GM23338 (cell line): ENCODE measurements at regions not wholly inside any gene's neighbourhood (a gene's known extent, or its start where the extent isn't known, plus 50 kb on each side); places are given as distances from the start of the nearest gene placed in this dataset.

Experiments used
- ZNF114 ChIP-seq: fragments of 250-450 bp; sonication (Bioruptor Pico); IDR thresholded peaks from 2 replicates; pipeline ENCODE4 v1.5.0; 2020; ENCODE audit warnings: mild to moderate bottlenecking, moderate library complexity
- TF ChIP-seq, protein P1 (sequence below): IDR thresholded peaks from one replicate; pipeline ENCODE4 v1.6.1; 2018; ENCODE audit warnings: antibody characterized with exemption; ENCODE audit not compliant: unreplicated experiment
- TF ChIP-seq, protein P2 (sequence below), 2 experiments: fragments of 200-600 bp in 1 of 2; sonication (generic) in 1 of 2; conservative IDR thresholded peaks; 2 replicates each; pipeline versions ENCODE4 v1.5.1 to v1.6.1; 2016 to 2017; ENCODE audit warnings: antibody characterized with exemption in 2 of 2, low read depth in 2 of 2, mild to moderate bottlenecking in 2 of 2, moderate library complexity in 1 of 2

DNA sequence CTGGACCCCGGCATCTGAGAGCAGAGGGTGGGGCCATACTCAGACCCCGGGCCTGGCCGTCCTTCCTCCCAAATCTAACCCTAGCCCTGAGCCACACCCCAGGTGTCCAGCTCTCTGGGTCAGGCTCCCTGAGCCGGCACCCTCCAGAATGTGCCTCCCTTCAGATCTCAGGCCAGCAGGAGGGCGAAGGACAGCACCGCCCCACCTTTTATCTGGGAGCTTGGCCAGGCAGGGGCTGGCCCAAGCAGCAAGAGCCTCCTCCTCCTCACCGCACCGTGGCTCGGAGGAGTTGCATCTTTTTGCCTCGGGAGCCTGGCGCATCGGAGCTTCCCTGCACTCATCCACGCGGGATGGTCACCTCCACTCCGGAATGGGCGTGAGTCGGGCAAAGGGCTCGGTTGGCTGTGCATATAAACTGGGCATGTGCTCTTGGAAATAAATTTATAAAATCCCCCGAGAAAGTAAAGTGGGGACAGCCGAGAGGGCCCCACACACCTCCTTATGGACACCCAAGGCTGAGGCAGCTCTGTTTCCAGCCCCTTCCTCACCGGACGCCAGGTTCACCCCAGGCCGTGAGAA, 69.1 kb upstream of the CTDP1 start:
- TF ChIP-seq, protein P1, sequence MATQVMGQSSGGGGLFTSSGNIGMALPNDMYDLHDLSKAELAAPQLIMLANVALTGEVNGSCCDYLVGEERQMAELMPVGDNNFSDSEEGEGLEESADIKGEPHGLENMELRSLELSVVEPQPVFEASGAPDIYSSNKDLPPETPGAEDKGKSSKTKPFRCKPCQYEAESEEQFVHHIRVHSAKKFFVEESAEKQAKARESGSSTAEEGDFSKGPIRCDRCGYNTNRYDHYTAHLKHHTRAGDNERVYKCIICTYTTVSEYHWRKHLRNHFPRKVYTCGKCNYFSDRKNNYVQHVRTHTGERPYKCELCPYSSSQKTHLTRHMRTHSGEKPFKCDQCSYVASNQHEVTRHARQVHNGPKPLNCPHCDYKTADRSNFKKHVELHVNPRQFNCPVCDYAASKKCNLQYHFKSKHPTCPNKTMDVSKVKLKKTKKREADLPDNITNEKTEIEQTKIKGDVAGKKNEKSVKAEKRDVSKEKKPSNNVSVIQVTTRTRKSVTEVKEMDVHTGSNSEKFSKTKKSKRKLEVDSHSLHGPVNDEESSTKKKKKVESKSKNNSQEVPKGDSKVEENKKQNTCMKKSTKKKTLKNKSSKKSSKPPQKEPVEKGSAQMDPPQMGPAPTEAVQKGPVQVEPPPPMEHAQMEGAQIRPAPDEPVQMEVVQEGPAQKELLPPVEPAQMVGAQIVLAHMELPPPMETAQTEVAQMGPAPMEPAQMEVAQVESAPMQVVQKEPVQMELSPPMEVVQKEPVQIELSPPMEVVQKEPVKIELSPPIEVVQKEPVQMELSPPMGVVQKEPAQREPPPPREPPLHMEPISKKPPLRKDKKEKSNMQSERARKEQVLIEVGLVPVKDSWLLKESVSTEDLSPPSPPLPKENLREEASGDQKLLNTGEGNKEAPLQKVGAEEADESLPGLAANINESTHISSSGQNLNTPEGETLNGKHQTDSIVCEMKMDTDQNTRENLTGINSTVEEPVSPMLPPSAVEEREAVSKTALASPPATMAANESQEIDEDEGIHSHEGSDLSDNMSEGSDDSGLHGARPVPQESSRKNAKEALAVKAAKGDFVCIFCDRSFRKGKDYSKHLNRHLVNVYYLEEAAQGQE, result no peak
- TF ChIP-seq, protein P2, sequence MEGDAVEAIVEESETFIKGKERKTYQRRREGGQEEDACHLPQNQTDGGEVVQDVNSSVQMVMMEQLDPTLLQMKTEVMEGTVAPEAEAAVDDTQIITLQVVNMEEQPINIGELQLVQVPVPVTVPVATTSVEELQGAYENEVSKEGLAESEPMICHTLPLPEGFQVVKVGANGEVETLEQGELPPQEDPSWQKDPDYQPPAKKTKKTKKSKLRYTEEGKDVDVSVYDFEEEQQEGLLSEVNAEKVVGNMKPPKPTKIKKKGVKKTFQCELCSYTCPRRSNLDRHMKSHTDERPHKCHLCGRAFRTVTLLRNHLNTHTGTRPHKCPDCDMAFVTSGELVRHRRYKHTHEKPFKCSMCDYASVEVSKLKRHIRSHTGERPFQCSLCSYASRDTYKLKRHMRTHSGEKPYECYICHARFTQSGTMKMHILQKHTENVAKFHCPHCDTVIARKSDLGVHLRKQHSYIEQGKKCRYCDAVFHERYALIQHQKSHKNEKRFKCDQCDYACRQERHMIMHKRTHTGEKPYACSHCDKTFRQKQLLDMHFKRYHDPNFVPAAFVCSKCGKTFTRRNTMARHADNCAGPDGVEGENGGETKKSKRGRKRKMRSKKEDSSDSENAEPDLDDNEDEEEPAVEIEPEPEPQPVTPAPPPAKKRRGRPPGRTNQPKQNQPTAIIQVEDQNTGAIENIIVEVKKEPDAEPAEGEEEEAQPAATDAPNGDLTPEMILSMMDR (conservative IDR thresholded peaks at IDR 0.05; ENCODE audit: low read depth in 2 of 2), result no peak
- no peak for TF ChIP-seq ZNF114 (CRISPR knock-in tag)
